Panc1 (cell line): ENCODE measurements at regions not wholly inside any gene's neighbourhood (a gene's known extent, or its start where the extent isn't known, plus 50 kb on each side); places are given as distances from the start of the nearest gene placed in this dataset.

Experiments
- ATAC-seq: fragments of 200-7000 bp; cut with Tn5 transposase; 2 replicates; pipeline ENCODE4 v1.9.1; 2020; ENCODE audit warnings: mild to moderate bottlenecking, moderate library complexity
- BruUV-seq: library from RNA; stranded (reverse); fragments of 400-500 nt; replicated peaks from 2 replicates; lab custom pipeline; 2021; lab: Mats Ljungman, UMichigan
- CTCF ChIA-PET: fragments of 300-600 bp; sonication (Branson Sonifier 250); formaldehyde crosslinking; loops from one replicate; lab custom pipeline; 2022; ENCODE audit warnings: antibody characterized with exemption; lab: Charles Lee
- POLR2A ChIA-PET: fragments of 300-600 bp; sonication (Branson Sonifier 250); formaldehyde crosslinking; loops from one replicate; lab custom pipeline; 2022; ENCODE audit warnings: antibody characterized with exemption; lab: Charles Lee
- DNase-seq: peaks from one replicate; pipeline ENCODE4 v3.0.0-alpha.2; 2010; ENCODE audit warnings: low read depth, low spot score
- H3K27ac ChIP-seq: 2 replicates; pipeline ENCODE4 v1.5.1; 2011; ENCODE audit warnings: mild to moderate bottlenecking, low read length, inconsistent platforms
- H3K27me3 ChIP-seq: fragments of 200-500 bp; sonication (Bioruptor generic); 2 replicates; pipeline ENCODE4 v1.6.0; 2014; ENCODE audit warnings: low read length, inconsistent platforms; ENCODE audit not compliant: control insufficient read depth, insufficient read depth
- H3K36me3 ChIP-seq: fragments of 200-500 bp; sonication (Bioruptor generic); 2 replicates; pipeline ENCODE4 v1.5.1; 2014; ENCODE audit warnings: inconsistent platforms, mild to moderate bottlenecking, low read length, moderate library complexity; ENCODE audit not compliant: control insufficient read depth, insufficient read depth
- H3K4me1 ChIP-seq: 2 replicates; pipeline ENCODE4 v1.5.1; 2011; ENCODE audit warnings: inconsistent platforms, mild to moderate bottlenecking, low read length, moderate library complexity; ENCODE audit not compliant: control insufficient read depth, insufficient read depth
- H3K4me3 ChIP-seq, 2 experiments: 2 replicates each; pipeline ENCODE4 v1.5.1; 2011 to 2012; ENCODE audit warnings: low read depth in 2 of 2, low read length in 2 of 2, mild to moderate bottlenecking in 2 of 2, inconsistent platforms in 1 of 2, moderate library complexity in 1 of 2
- H3K9me3 ChIP-seq: fragments of 200-500 bp; sonication (Bioruptor generic); 2 replicates; pipeline ENCODE4 v1.5.1; 2014; ENCODE audit warnings: low read depth, mild to moderate bottlenecking, inconsistent platforms, low read length, moderate library complexity; ENCODE audit not compliant: control insufficient read depth, insufficient read depth
- POLR2AphosphoS5 ChIP-seq: IDR thresholded peaks from 2 replicates; pipeline ENCODE4 v1.6.1; 2012; ENCODE audit warnings: mild to moderate bottlenecking, low read depth, low read length, moderate library complexity
- SIN3A ChIP-seq: IDR thresholded peaks from 2 replicates; pipeline ENCODE4 v1.6.1; 2012; ENCODE audit warnings: low read depth, mild to moderate bottlenecking, low read length, moderate library complexity, borderline replicate concordance; ENCODE audit not compliant: insufficient read depth
- TCF7L2 ChIP-seq: IDR thresholded peaks from 2 replicates; pipeline ENCODE4 v1.6.1; 2011; ENCODE audit warnings: mild to moderate bottlenecking, low read depth, low read length, inconsistent platforms
- in situ Hi-C: cut with HindIII; loops from 2 replicates; pipeline ENCODE4 v1.10.0; 2016; ENCODE audit warnings: low sequenced_read_pairs, low pct_unique_long_range_greater_than_20kb
- intact Hi-C: fragments of 100-400 bp; cut with micrococcal nuclease; formaldehyde crosslinking; loops from one replicate; pipeline ENCODE4 v1.10.0; 2022; ENCODE audit not compliant: unreplicated experiment
- TF ChIP-seq, protein P1 (sequence below), 2 experiments: IDR thresholded peaks; 2 replicates each; pipeline ENCODE4 v1.6.1; 2011 to 2012; ENCODE audit warnings: low read depth in 2 of 2, control low read depth in 1 of 2, low read length in 1 of 2, mild to moderate bottlenecking in 1 of 2, moderate library complexity in 1 of 2; ENCODE audit not compliant: insufficient read depth in 1 of 2
- TF ChIP-seq, protein P2 (sequence below): fragments of 450-650 bp; IDR thresholded peaks from 2 replicates; pipeline ENCODE4 v1.5.1; 2017; ENCODE audit warnings: mild to moderate bottlenecking

DNA sequence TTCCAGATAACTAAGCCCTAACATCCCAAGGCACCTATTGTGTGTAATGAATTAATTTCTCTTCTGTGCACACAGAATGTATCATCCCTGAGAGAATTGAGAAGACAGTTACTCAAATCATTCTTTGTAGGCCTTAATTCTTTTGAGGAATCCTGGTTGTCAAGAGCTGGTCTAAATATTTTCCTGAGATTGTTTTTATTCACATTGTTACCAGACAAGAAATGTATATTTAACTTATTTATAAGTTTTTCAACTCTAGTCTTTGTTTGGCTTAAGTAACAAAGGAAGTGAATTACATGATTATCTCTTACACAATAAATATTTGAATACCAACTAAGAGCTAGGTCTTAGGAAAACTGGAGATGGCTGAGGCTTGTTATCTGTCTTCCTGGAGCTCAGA is 169.4 kb downstream of the DACT1 start:
- ATAC-seq (no peak), DNase-seq (no peak)
- in situ Hi-C loops (no loop called here), intact Hi-C loops (no loop called here)
- ChIA-PET POLR2A (no interaction called here), CTCF (no interaction called here)
- TF ChIP-seq, protein P1, sequence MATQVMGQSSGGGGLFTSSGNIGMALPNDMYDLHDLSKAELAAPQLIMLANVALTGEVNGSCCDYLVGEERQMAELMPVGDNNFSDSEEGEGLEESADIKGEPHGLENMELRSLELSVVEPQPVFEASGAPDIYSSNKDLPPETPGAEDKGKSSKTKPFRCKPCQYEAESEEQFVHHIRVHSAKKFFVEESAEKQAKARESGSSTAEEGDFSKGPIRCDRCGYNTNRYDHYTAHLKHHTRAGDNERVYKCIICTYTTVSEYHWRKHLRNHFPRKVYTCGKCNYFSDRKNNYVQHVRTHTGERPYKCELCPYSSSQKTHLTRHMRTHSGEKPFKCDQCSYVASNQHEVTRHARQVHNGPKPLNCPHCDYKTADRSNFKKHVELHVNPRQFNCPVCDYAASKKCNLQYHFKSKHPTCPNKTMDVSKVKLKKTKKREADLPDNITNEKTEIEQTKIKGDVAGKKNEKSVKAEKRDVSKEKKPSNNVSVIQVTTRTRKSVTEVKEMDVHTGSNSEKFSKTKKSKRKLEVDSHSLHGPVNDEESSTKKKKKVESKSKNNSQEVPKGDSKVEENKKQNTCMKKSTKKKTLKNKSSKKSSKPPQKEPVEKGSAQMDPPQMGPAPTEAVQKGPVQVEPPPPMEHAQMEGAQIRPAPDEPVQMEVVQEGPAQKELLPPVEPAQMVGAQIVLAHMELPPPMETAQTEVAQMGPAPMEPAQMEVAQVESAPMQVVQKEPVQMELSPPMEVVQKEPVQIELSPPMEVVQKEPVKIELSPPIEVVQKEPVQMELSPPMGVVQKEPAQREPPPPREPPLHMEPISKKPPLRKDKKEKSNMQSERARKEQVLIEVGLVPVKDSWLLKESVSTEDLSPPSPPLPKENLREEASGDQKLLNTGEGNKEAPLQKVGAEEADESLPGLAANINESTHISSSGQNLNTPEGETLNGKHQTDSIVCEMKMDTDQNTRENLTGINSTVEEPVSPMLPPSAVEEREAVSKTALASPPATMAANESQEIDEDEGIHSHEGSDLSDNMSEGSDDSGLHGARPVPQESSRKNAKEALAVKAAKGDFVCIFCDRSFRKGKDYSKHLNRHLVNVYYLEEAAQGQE (IDR thresholded peaks at IDR 0.05; ENCODE audit: insufficient read depth in 1 of 2, low read depth in 2 of 2, low read length in 1 of 2), result no peak
- TF ChIP-seq, protein P2, sequence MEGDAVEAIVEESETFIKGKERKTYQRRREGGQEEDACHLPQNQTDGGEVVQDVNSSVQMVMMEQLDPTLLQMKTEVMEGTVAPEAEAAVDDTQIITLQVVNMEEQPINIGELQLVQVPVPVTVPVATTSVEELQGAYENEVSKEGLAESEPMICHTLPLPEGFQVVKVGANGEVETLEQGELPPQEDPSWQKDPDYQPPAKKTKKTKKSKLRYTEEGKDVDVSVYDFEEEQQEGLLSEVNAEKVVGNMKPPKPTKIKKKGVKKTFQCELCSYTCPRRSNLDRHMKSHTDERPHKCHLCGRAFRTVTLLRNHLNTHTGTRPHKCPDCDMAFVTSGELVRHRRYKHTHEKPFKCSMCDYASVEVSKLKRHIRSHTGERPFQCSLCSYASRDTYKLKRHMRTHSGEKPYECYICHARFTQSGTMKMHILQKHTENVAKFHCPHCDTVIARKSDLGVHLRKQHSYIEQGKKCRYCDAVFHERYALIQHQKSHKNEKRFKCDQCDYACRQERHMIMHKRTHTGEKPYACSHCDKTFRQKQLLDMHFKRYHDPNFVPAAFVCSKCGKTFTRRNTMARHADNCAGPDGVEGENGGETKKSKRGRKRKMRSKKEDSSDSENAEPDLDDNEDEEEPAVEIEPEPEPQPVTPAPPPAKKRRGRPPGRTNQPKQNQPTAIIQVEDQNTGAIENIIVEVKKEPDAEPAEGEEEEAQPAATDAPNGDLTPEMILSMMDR, result no peak
- TF ChIP-seq TCF7L2 (no peak), SIN3A (no peak), POLR2AphosphoS5 (no peak)
- Histone ChIP-seq H3K9me3 (no peaks in the 10 kb centered on the region), H3K36me3 (no peaks in the 10 kb centered on the region), H3K27ac (no peak overlapping the region), H3K27me3 (no peaks in the 10 kb centered on the region), H3K4me3 (no peak overlapping the region), H3K4me1 (no peaks in the 10 kb centered on the region)
- no TSS peak for BruUV-seq

DNA sequence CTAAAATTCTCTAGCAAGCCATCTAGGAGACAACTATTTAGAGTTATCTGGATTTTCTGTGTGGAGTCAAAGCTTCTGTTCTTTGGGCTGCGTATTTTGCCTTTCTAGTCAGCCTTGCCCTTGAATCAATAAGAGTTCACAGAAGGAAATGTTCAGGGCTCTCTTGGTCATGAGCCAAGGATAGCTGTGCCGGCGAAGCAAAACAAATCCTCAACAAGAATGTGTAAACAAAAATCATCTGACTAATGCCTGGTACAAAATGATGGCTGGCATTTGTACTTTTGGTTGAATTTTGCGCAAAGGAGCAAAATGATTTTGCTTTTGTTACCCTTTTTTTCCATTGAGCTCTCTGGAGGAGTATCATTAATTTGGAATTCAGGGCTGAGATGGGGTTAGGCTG is 171.1 kb downstream of the DACT1 start:
- BruUV-seq, result no TSS peak
- POLR2A ChIA-PET, result no interaction called here
- no peak for DNase-seq
- in situ Hi-C loops (no loop called here), intact Hi-C loops (no loop called here)
- H3K9me3 ChIP-seq, result no peaks in the 10 kb centered on the region
- no peaks in the 10 kb centered on the region for H3K36me3 ChIP-seq
- TF ChIP-seq TCF7L2, result no peak
- no peak for TF ChIP-seq SIN3A
- TF ChIP-seq POLR2AphosphoS5, result no peak
- TF ChIP-seq, protein P1 (IDR thresholded peaks at IDR 0.05; ENCODE audit: insufficient read depth in 1 of 2, low read depth in 2 of 2, low read length in 1 of 2), result no peak
- TF ChIP-seq, protein P2, result no peak
- CTCF ChIA-PET, result no interaction called here
- no peak overlapping the region for H3K27ac ChIP-seq
- H3K4me1 ChIP-seq, result no peaks in the 10 kb centered on the region
- no peak for ATAC-seq
- H3K4me3 ChIP-seq, result no peak overlapping the region
- H3K27me3 ChIP-seq, result no peaks in the 10 kb centered on the region
